GM10248 (cell line): ENCODE measurements at regions not wholly inside any gene's neighbourhood (a gene's known extent, or its start where the extent isn't known, plus 50 kb on each side); places are given as distances from the start of the nearest gene placed in this dataset.

Experiments used
- CTCF ChIA-PET: fragments of 300-600 bp; sonication (Branson Sonifier 250); formaldehyde crosslinking; extraction: SDS; loops from one replicate; lab custom pipeline; 2021; ENCODE audit warnings: antibody characterized with exemption; lab: Yijun Ruan, JAX
- POLR2A ChIA-PET: fragments of 350-650 bp; sonication (Branson Sonifier 250); formaldehyde crosslinking; extraction: SDS; loops from one replicate; lab custom pipeline; 2020; ENCODE audit warnings: antibody characterized with exemption; lab: Yijun Ruan, JAX
- DNase-seq: peaks from one replicate; pipeline ENCODE4 v3.0.0; 2012; ENCODE audit errors: extremely low spot score
- CTCF ChIP-seq: IDR thresholded peaks from 2 replicates; pipeline ENCODE4 v1.5.1; 2012; ENCODE audit warnings: mild to moderate bottlenecking, low read depth; ENCODE audit errors: extremely low read depth, missing control alignments, control extremely low read depth

- no peak for TF ChIP-seq CTCF
- no peak for DNase-seq
- CTCF ChIA-PET = interaction anchor here (0.9 to 2.6 kb wide), 8 partner anchors 10 to 48 kb away, joined by 3 to 9 read pairs (median 4); no protein-coding TSS in a partner anchor
- POLR2A ChIA-PET = no interaction called here
These were observed 150.3 kb downstream of the UBE2E3 start for GRCh38 chr2:181130686-181131085.

- CTCF ChIA-PET = interaction anchor here (0.9 to 1.9 kb wide), 9 partner anchors 9 to 335 kb away, joined by 3 to 9 read pairs (median 4); no protein-coding TSS in a partner anchor
- no peak for DNase-seq
- TF ChIP-seq CTCF = no peak
These were observed 151.2 kb downstream of the UBE2E3 start for GRCh38 chr2:181131584-181131983.

DNA sequence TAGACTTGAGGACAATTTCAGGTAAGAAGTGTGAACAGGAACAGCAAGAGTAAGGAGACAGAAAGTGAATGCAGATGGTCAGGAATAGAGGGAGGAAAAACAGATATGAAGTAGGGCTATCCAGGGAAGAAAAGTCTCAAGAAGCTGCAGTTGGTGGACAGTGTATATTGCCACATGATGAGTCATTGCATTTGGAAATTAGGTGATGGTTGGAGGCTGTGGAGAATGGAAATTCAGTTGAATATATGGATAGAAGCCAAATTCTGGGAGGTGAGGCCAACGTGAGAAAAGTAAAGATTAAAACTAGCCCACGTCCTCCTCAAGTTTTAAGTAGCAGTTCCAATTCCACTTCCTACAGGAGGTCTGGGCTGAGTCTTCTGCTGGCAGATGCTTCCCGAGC, 158.4 kb downstream of the UBE2E3 start:
- TF ChIP-seq CTCF = no peak
- POLR2A ChIA-PET = no interaction called here
- CTCF ChIA-PET = no interaction called here
- no peak for DNase-seq

More at GRCh38 chr2:181131584-181131983, 151.2 kb downstream of the UBE2E3 start:
- POLR2A ChIA-PET = no interaction called here

- POLR2A ChIA-PET = no interaction called here
- CTCF ChIA-PET = interaction anchor here (0.9 to 2.6 kb wide), 3 partner anchors 9 to 318 kb away, joined by 3 to 9 read pairs (median 4); partner anchors contain the start of gene ITGA4
- TF ChIP-seq CTCF = no peak
- no peak for DNase-seq
These were observed 159.4 kb downstream of the UBE2E3 start for GRCh38 chr2:181139831-181140230.

DNA sequence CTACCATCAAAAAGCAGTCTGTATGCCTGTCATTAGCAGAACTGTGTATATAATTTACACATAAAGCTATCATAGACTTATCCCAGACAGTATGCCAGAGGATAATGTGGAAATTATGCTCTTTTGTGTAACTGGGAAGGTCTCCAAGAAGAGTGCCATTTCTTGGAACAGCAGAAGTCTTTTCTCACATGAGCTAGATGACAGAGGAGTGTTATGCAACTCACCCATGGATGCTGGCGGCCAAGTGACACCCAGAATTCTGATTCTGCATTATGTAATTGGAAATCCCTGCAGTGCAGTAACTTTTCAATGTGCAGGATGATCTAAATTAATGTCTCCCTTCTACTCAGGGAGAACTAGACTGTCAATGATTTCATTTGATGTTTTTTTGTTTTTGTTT, 160.0 kb downstream of the UBE2E3 start:
- CTCF ChIA-PET = interaction anchor here (0.9 to 2.6 kb wide), 3 partner anchors 9 to 317 kb away, joined by 3 to 9 read pairs (median 4); partner anchors contain the start of gene ITGA4
- no peak for DNase-seq
- no peak for TF ChIP-seq CTCF
- POLR2A ChIA-PET = no interaction called here

GRCh38 chr2:181140928-181141327, 160.5 kb downstream of the UBE2E3 start:
- DNase-seq = no peak
- CTCF ChIA-PET = interaction anchor here (1.0 to 2.6 kb wide), 4 partner anchors 10 to 316 kb away, joined by 3 to 9 read pairs (median 4); partner anchors contain the start of gene ITGA4
- POLR2A ChIA-PET = no interaction called here
- TF ChIP-seq CTCF = no peak
